Activated naive CD4-positive, alpha-beta T cell treated with anti-CD3 and anti-CD28 coated beads, Interleukin-2, amount 10 ng/mL, durations not matched to agents 7 days and 5 days (primary cell): ENCODE measurements at regions not wholly inside any gene's neighbourhood (a gene's known extent, or its start where the extent isn't known, plus 50 kb on each side); places are given as distances from the start of the nearest gene placed in this dataset.

Source experiments
- CTCF ChIA-PET: fragments of 350-600 bp; sonication (Branson Sonifier 250); formaldehyde crosslinking; loops from one replicate; lab custom pipeline; 2021; ENCODE audit warnings: antibody characterized with exemption; lab: Charles Lee
- DNase-seq: peaks from one replicate; pipeline ENCODE4 v3.0.0-alpha.2; 2020
- H3K27ac Mint-ChIP-seq: one replicate; pipeline ENCODE4 v1.8.0; 2021; ENCODE audit warnings: mild to moderate bottlenecking, moderate library complexity, mixed read lengths
- H3K27me3 Mint-ChIP-seq: one replicate; pipeline ENCODE4 v1.8.0; 2021; ENCODE audit warnings: mild to moderate bottlenecking, mixed read lengths
- H3K36me3 Mint-ChIP-seq: one replicate; pipeline ENCODE4 v1.8.0; 2021; ENCODE audit warnings: mixed read lengths
- H3K4me1 Mint-ChIP-seq: one replicate; pipeline ENCODE4 v1.8.0; 2021; ENCODE audit warnings: mixed read lengths
- H3K4me3 Mint-ChIP-seq: one replicate; pipeline ENCODE4 v1.8.0; 2021; ENCODE audit warnings: mild to moderate bottlenecking, moderate library complexity, mixed read lengths
- H3K9me3 Mint-ChIP-seq: one replicate; pipeline ENCODE4 v1.8.0; 2021; ENCODE audit warnings: mixed read lengths

- Mint-ChIP-seq H3K4me1 (no peaks in the 10 kb centered on the region), H3K27ac (no peak overlapping the region), H3K27me3 (peaks cover 19% of the 10 kb centered on the region), H3K4me3 (no peak overlapping the region), H3K9me3 (no peaks in the 10 kb centered on the region), H3K36me3 (no peaks in the 10 kb centered on the region)
- no peak for DNase-seq
- CTCF ChIA-PET: no interaction called here
Observed at GRCh38 chr12:98387444-98387843, 127.9 kb upstream of the TMPO start.

GRCh38 chr12:98388126-98388525 lies 127.3 kb upstream of the TMPO start:
- H3K36me3 Mint-ChIP-seq: no peaks in the 10 kb centered on the region
- H3K4me1 Mint-ChIP-seq: no peaks in the 10 kb centered on the region
- peaks cover 19% of the 10 kb centered on the region for H3K27me3 Mint-ChIP-seq
- H3K27ac Mint-ChIP-seq: no peak overlapping the region
- CTCF ChIA-PET: interaction anchor here (0.9 kb wide), 1 partner anchor 9 kb away, joined by 3 read pairs; no protein-coding TSS in a partner anchor
- H3K9me3 Mint-ChIP-seq: no peaks in the 10 kb centered on the region
- no peak overlapping the region for H3K4me3 Mint-ChIP-seq
- no peak for DNase-seq

- no peak overlapping the region for H3K27ac Mint-ChIP-seq
- no peaks in the 10 kb centered on the region for H3K4me1 Mint-ChIP-seq
- CTCF ChIA-PET: no interaction called here
- DNase-seq: no peak
- no peaks in the 10 kb centered on the region for H3K36me3 Mint-ChIP-seq
- no peak overlapping the region for H3K4me3 Mint-ChIP-seq
- peaks cover 19% of the 10 kb centered on the region for H3K27me3 Mint-ChIP-seq
- no peaks in the 10 kb centered on the region for H3K9me3 Mint-ChIP-seq
Observed at GRCh38 chr12:98389593-98389992, 125.8 kb upstream of the TMPO start.

- Mint-ChIP-seq H3K27me3 (no peaks in the 10 kb centered on the region), H3K27ac (peak overlapping the region; percentile 56), H3K36me3 (no peaks in the 10 kb centered on the region), H3K4me1 (peaks cover 41% of the 10 kb centered on the region), H3K4me3 (peak overlapping the region; percentile 74), H3K9me3 (peaks cover 2% of the 10 kb centered on the region)
- DNase-seq: peak; percentile 90
- CTCF ChIA-PET: interaction anchor here (0.7 to 1.9 kb wide), 14 partner anchors 9 to 1413 kb away, joined by 3 to 8 read pairs (median 4); no protein-coding TSS in a partner anchor
Observed at GRCh38 chr12:98397323-98398105, 117.9 kb upstream of the TMPO start.

- Mint-ChIP-seq H3K4me1 (peaks cover 51% of the 10 kb centered on the region), H3K27ac (peak overlapping the region; percentile 87), H3K36me3 (no peaks in the 10 kb centered on the region), H3K9me3 (peaks cover 2% of the 10 kb centered on the region), H3K27me3 (peaks cover 4% of the 10 kb centered on the region), H3K4me3 (peak overlapping the region; percentile 40)
- peak; percentile 71 for DNase-seq
- CTCF ChIA-PET: interaction anchor here (0.8 to 1.9 kb wide), 6 partner anchors 23 to 1822 kb away, joined by 3 to 5 read pairs (median 4); no protein-coding TSS in a partner anchor
Observed at GRCh38 chr12:98399532-98399931, 115.9 kb upstream of the TMPO start.

- no peak overlapping the region for H3K27ac Mint-ChIP-seq
- H3K36me3 Mint-ChIP-seq: no peaks in the 10 kb centered on the region
- H3K27me3 Mint-ChIP-seq: peaks cover 4% of the 10 kb centered on the region
- H3K4me1 Mint-ChIP-seq: peaks cover 60% of the 10 kb centered on the region
- peaks cover 2% of the 10 kb centered on the region for H3K9me3 Mint-ChIP-seq
- no peak overlapping the region for H3K4me3 Mint-ChIP-seq
- DNase-seq: no peak
- CTCF ChIA-PET: interaction anchor here (0.5 kb wide), 1 partner anchor 16 kb away, joined by 3 read pairs; no protein-coding TSS in a partner anchor
Observed at GRCh38 chr12:98401427-98401826, 114.0 kb upstream of the TMPO start.

GRCh38 chr12:98402091-98402490 lies 113.3 kb upstream of the TMPO start:
- no peak for DNase-seq
- H3K4me3 Mint-ChIP-seq: no peak overlapping the region
- no peak overlapping the region for H3K27ac Mint-ChIP-seq
- no peaks in the 10 kb centered on the region for H3K36me3 Mint-ChIP-seq
- peaks cover 4% of the 10 kb centered on the region for H3K27me3 Mint-ChIP-seq
- CTCF ChIA-PET: no interaction called here
- peaks cover 55% of the 10 kb centered on the region for H3K4me1 Mint-ChIP-seq
- H3K9me3 Mint-ChIP-seq: peaks cover 2% of the 10 kb centered on the region

GRCh38 chr12:98402671-98403070 lies 112.7 kb upstream of the TMPO start:
- CTCF ChIA-PET: no interaction called here
- Mint-ChIP-seq H3K9me3 (peaks cover 5% of the 10 kb centered on the region), H3K27ac (no peak overlapping the region), H3K4me3 (no peak overlapping the region), H3K27me3 (peaks cover 4% of the 10 kb centered on the region), H3K36me3 (no peaks in the 10 kb centered on the region), H3K4me1 (peaks cover 50% of the 10 kb centered on the region)
- no peak for DNase-seq

- Mint-ChIP-seq H3K27me3 (peaks cover 4% of the 10 kb centered on the region), H3K4me3 (no peak overlapping the region), H3K4me1 (peaks cover 44% of the 10 kb centered on the region), H3K36me3 (no peaks in the 10 kb centered on the region), H3K9me3 (peaks cover 5% of the 10 kb centered on the region), H3K27ac (no peak overlapping the region)
- DNase-seq: no peak
- CTCF ChIA-PET: no interaction called here
Observed at GRCh38 chr12:98403385-98403784, 112.0 kb upstream of the TMPO start.

GRCh38 chr12:98403936-98404335 lies 111.5 kb upstream of the TMPO start:
- peaks cover 5% of the 10 kb centered on the region for H3K9me3 Mint-ChIP-seq
- CTCF ChIA-PET: no interaction called here
- no peak overlapping the region for H3K27ac Mint-ChIP-seq
- H3K36me3 Mint-ChIP-seq: no peaks in the 10 kb centered on the region
- DNase-seq: no peak
- no peak overlapping the region for H3K4me3 Mint-ChIP-seq
- peaks cover 39% of the 10 kb centered on the region for H3K4me1 Mint-ChIP-seq
- peaks cover 6% of the 10 kb centered on the region for H3K27me3 Mint-ChIP-seq

- no peak overlapping the region for H3K4me3 Mint-ChIP-seq
- no peaks in the 10 kb centered on the region for H3K36me3 Mint-ChIP-seq
- peaks cover 3% of the 10 kb centered on the region for H3K9me3 Mint-ChIP-seq
- H3K4me1 Mint-ChIP-seq: peaks cover 22% of the 10 kb centered on the region
- no peak overlapping the region for H3K27ac Mint-ChIP-seq
- CTCF ChIA-PET: interaction anchor here (0.6 to 1.8 kb wide), 3 partner anchors 8 to 108 kb away, joined by 3 to 4 read pairs (median 3); no protein-coding TSS in a partner anchor
- no peak for DNase-seq
- H3K27me3 Mint-ChIP-seq: peaks cover 14% of the 10 kb centered on the region
Observed at GRCh38 chr12:98405805-98406366, 109.5 kb upstream of the TMPO start.

- Mint-ChIP-seq H3K36me3 (no peaks in the 10 kb centered on the region), H3K9me3 (peaks cover 3% of the 10 kb centered on the region), H3K27me3 (peaks cover 18% of the 10 kb centered on the region), H3K27ac (peak overlapping the region; percentile 6), H3K4me1 (peaks cover 22% of the 10 kb centered on the region), H3K4me3 (no peak overlapping the region)
- DNase-seq: no peak
- CTCF ChIA-PET: interaction anchor here (0.6 to 1.8 kb wide), 3 partner anchors 8 to 108 kb away, joined by 3 to 4 read pairs (median 3); no protein-coding TSS in a partner anchor
Observed at GRCh38 chr12:98406378-98406777, 109.0 kb upstream of the TMPO start.

- CTCF ChIA-PET: no interaction called here
- no peaks in the 10 kb centered on the region for H3K36me3 Mint-ChIP-seq
- peaks cover 27% of the 10 kb centered on the region for H3K27me3 Mint-ChIP-seq
- H3K27ac Mint-ChIP-seq: no peak overlapping the region
- peaks cover 3% of the 10 kb centered on the region for H3K9me3 Mint-ChIP-seq
- H3K4me1 Mint-ChIP-seq: peaks cover 20% of the 10 kb centered on the region
- H3K4me3 Mint-ChIP-seq: no peak overlapping the region
- no peak for DNase-seq
Observed at GRCh38 chr12:98408681-98409080, 106.7 kb upstream of the TMPO start.

GRCh38 chr12:98409548-98409947 lies 105.8 kb upstream of the TMPO start:
- no peak for DNase-seq
- H3K4me3 Mint-ChIP-seq: no peak overlapping the region
- peaks cover 3% of the 10 kb centered on the region for H3K9me3 Mint-ChIP-seq
- CTCF ChIA-PET: no interaction called here
- no peak overlapping the region for H3K27ac Mint-ChIP-seq
- H3K27me3 Mint-ChIP-seq: peaks cover 26% of the 10 kb centered on the region
- no peaks in the 10 kb centered on the region for H3K36me3 Mint-ChIP-seq
- H3K4me1 Mint-ChIP-seq: peaks cover 13% of the 10 kb centered on the region
